Fibroblast of skin of back (primary cell): ENCODE measurements at regions not wholly inside any gene's neighbourhood (a gene's known extent, or its start where the extent isn't known, plus 50 kb on each side); places are given as distances from the start of the nearest gene placed in this dataset.

ENCODE experiments used
- DNase-seq: peaks from one replicate; pipeline ENCODE4 v3.0.0-alpha.2; 2013

- no peak for DNase-seq
Measured at GRCh38 chr10:33126742-33127141, 168.7 kb upstream of the ITGB1 start.

- DNase-seq: peak; percentile 49
Measured at GRCh38 chr10:33125522-33126517, 167.8 kb upstream of the ITGB1 start.

GRCh38 chr10:33125111-33125510 lies 167.1 kb upstream of the ITGB1 start:
- no peak for DNase-seq

- no peak for DNase-seq
Measured at GRCh38 chr10:33123680-33124079, 165.7 kb upstream of the ITGB1 start.

GRCh38 chr10:33122014-33122809 lies 164.2 kb upstream of the ITGB1 start:
- DNase-seq: peak; percentile 90

- no peak for DNase-seq
Measured at GRCh38 chr10:33120700-33121099, 162.7 kb upstream of the ITGB1 start.

- no peak for DNase-seq
Measured at GRCh38 chr10:33120275-33120674, 162.2 kb upstream of the ITGB1 start.

GRCh38 chr10:33117816-33118215 lies 159.8 kb upstream of the ITGB1 start:
- no peak for DNase-seq

- no peak for DNase-seq
Measured at GRCh38 chr10:33117230-33117629, 159.2 kb upstream of the ITGB1 start.

GRCh38 chr10:33115738-33116719 lies 158.0 kb upstream of the ITGB1 start:
- DNase-seq: peak; percentile 54

GRCh38 chr10:33114451-33114952 lies 156.5 kb upstream of the ITGB1 start:
- DNase-seq: peak; percentile 76

GRCh38 chr10:33113466-33113865 lies 155.4 kb upstream of the ITGB1 start:
- DNase-seq: peak; percentile 90

GRCh38 chr10:33112831-33113455 lies 154.9 kb upstream of the ITGB1 start:
- DNase-seq: peak; percentile 60

GRCh38 chr10:33111488-33112051 lies 153.5 kb upstream of the ITGB1 start:
- no peak for DNase-seq

GRCh38 chr10:33109788-33110469 lies 151.9 kb upstream of the ITGB1 start:
- DNase-seq: no peak

GRCh38 chr10:33109384-33109783 lies 151.4 kb upstream of the ITGB1 start:
- DNase-seq: no peak

GRCh38 chr10:33107953-33108352 lies 149.9 kb upstream of the ITGB1 start:
- no peak for DNase-seq

- DNase-seq: no peak
Measured at GRCh38 chr10:33106767-33107166, 148.7 kb upstream of the ITGB1 start.

- DNase-seq: no peak
Measured at GRCh38 chr10:33103863-33104379, 145.9 kb upstream of the ITGB1 start.

- DNase-seq: no peak
Measured at GRCh38 chr10:33102071-33102470, 144.0 kb upstream of the ITGB1 start.
